K562 (cell line): ENCODE measurements at regions not wholly inside any gene's neighbourhood (a gene's known extent, or its start where the extent isn't known, plus 50 kb on each side); places are given as distances from the start of the nearest gene placed in this dataset.

Experiments
- TF ChIP-seq, protein P1 (sequence below): sonication (generic); formaldehyde crosslinking; IDR thresholded peaks from 2 replicates; pipeline ENCODE4 v1.8.0; 2023; ENCODE audit warnings: missing genetic modification reagents, mild to moderate bottlenecking, borderline replicate concordance
- TF ChIP-seq, protein P2 (sequence below), 2 experiments: fragments of 450-650 bp; IDR thresholded peaks; 2 replicates each; pipeline ENCODE4 v1.6.1; 2018; ENCODE audit warnings: mild to moderate bottlenecking in 2 of 2, low read depth in 1 of 2; ENCODE audit not compliant: partially characterized antibody in 2 of 2

DNA sequence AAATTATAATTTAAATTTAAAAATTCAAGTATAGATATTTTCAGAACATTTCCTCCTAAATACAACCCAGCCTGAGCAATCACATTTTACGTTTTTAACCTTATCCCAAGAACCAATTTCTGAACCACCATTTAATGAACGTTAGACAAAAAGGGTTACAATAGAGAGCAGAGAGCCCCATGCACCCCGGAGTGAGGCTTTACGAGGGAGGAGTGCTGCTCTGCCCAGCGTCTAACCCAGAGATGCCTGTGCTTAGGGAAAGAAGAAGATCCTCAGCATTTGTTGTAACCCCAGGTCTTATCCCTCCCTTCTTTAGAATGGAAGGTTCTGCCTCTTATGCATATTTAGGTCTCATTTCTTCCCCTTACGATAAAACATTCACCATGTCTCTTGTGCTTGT is 169.1 kb downstream of the ICE1 start (continued):
- TF ChIP-seq, protein P1, sequence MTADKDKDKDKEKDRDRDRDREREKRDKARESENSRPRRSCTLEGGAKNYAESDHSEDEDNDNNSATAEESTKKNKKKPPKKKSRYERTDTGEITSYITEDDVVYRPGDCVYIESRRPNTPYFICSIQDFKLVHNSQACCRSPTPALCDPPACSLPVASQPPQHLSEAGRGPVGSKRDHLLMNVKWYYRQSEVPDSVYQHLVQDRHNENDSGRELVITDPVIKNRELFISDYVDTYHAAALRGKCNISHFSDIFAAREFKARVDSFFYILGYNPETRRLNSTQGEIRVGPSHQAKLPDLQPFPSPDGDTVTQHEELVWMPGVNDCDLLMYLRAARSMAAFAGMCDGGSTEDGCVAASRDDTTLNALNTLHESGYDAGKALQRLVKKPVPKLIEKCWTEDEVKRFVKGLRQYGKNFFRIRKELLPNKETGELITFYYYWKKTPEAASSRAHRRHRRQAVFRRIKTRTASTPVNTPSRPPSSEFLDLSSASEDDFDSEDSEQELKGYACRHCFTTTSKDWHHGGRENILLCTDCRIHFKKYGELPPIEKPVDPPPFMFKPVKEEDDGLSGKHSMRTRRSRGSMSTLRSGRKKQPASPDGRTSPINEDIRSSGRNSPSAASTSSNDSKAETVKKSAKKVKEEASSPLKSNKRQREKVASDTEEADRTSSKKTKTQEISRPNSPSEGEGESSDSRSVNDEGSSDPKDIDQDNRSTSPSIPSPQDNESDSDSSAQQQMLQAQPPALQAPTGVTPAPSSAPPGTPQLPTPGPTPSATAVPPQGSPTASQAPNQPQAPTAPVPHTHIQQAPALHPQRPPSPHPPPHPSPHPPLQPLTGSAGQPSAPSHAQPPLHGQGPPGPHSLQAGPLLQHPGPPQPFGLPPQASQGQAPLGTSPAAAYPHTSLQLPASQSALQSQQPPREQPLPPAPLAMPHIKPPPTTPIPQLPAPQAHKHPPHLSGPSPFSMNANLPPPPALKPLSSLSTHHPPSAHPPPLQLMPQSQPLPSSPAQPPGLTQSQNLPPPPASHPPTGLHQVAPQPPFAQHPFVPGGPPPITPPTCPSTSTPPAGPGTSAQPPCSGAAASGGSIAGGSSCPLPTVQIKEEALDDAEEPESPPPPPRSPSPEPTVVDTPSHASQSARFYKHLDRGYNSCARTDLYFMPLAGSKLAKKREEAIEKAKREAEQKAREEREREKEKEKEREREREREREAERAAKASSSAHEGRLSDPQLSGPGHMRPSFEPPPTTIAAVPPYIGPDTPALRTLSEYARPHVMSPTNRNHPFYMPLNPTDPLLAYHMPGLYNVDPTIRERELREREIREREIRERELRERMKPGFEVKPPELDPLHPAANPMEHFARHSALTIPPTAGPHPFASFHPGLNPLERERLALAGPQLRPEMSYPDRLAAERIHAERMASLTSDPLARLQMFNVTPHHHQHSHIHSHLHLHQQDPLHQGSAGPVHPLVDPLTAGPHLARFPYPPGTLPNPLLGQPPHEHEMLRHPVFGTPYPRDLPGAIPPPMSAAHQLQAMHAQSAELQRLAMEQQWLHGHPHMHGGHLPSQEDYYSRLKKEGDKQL (CRISPR knock-in tag): no peak
- TF ChIP-seq, protein P2, sequence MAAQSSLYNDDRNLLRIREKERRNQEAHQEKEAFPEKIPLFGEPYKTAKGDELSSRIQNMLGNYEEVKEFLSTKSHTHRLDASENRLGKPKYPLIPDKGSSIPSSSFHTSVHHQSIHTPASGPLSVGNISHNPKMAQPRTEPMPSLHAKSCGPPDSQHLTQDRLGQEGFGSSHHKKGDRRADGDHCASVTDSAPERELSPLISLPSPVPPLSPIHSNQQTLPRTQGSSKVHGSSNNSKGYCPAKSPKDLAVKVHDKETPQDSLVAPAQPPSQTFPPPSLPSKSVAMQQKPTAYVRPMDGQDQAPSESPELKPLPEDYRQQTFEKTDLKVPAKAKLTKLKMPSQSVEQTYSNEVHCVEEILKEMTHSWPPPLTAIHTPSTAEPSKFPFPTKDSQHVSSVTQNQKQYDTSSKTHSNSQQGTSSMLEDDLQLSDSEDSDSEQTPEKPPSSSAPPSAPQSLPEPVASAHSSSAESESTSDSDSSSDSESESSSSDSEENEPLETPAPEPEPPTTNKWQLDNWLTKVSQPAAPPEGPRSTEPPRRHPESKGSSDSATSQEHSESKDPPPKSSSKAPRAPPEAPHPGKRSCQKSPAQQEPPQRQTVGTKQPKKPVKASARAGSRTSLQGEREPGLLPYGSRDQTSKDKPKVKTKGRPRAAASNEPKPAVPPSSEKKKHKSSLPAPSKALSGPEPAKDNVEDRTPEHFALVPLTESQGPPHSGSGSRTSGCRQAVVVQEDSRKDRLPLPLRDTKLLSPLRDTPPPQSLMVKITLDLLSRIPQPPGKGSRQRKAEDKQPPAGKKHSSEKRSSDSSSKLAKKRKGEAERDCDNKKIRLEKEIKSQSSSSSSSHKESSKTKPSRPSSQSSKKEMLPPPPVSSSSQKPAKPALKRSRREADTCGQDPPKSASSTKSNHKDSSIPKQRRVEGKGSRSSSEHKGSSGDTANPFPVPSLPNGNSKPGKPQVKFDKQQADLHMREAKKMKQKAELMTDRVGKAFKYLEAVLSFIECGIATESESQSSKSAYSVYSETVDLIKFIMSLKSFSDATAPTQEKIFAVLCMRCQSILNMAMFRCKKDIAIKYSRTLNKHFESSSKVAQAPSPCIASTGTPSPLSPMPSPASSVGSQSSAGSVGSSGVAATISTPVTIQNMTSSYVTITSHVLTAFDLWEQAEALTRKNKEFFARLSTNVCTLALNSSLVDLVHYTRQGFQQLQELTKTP (IDR thresholded peaks at IDR 0.05; ENCODE audit: low read depth in 1 of 2, partially characterized antibody in 2 of 2): no peak
